HEK293 (cell line): ENCODE measurements at regions not wholly inside any gene's neighbourhood (a gene's known extent, or its start where the extent isn't known, plus 50 kb on each side); places are given as distances from the start of the nearest gene placed in this dataset.

Experiments used
- BCL11A ChIP-seq: fragments of 450-650 bp; formaldehyde crosslinking; IDR thresholded peaks from 2 replicates; pipeline ENCODE4 v1.5.1; 2016; ENCODE audit warnings: low read depth, missing biosample characterization, missing genetic modification characterization
- CTCF ChIP-seq: fragments of 450-650 bp; formaldehyde crosslinking; IDR thresholded peaks from 2 replicates; pipeline ENCODE4 v1.5.1; 2016; ENCODE audit warnings: missing biosample characterization, missing genetic modification characterization
- PBX3 ChIP-seq: sonication (generic); formaldehyde crosslinking; IDR thresholded peaks from 2 replicates; pipeline ENCODE4 v1.8.1; 2022; ENCODE audit warnings: mild to moderate bottlenecking, moderate library complexity, missing genetic modification reagents
- PRDM1 ChIP-seq: fragments of 450-650 bp; formaldehyde crosslinking; IDR thresholded peaks from 2 replicates; pipeline ENCODE4; 2016; ENCODE audit warnings: missing biosample characterization, missing genetic modification characterization
- ZNF184 ChIP-seq: fragments of 450-650 bp; IDR thresholded peaks from 2 replicates; pipeline ENCODE4 v1.5.1; 2018; ENCODE audit warnings: missing biosample characterization, mild to moderate bottlenecking, missing genetic modification characterization
- ZNF274 ChIP-seq, 2 experiments: fragments of 200-500 bp in 1 of 2; fragments of 450-650 bp in 1 of 2; sonication (Bioruptor generic) in 1 of 2; formaldehyde crosslinking in 1 of 2; IDR thresholded peaks; 2 replicates each; pipeline versions ENCODE4 v1.5.1 to v1.6.1; 2014 to 2016; ENCODE audit warnings: borderline replicate concordance in 1 of 2, inconsistent platforms in 1 of 2, low read length in 1 of 2, missing biosample characterization in 1 of 2, missing genetic modification characterization in 1 of 2
- ZNF302 ChIP-seq: fragments of 450-650 bp; formaldehyde crosslinking; IDR thresholded peaks from 2 replicates; pipeline ENCODE4 v1.5.1; 2016; ENCODE audit warnings: missing biosample characterization, missing genetic modification characterization, low read depth
- ZNF394 ChIP-seq: fragments of 450-650 bp; formaldehyde crosslinking; IDR thresholded peaks from 2 replicates; pipeline ENCODE4 v1.5.1; 2016; ENCODE audit warnings: missing biosample characterization, missing genetic modification characterization, mild to moderate bottlenecking, moderate library complexity, borderline replicate concordance
- ZNF549 ChIP-seq: fragments of 450-650 bp; IDR thresholded peaks from 2 replicates; pipeline ENCODE4 v1.5.1; 2018; ENCODE audit warnings: missing biosample characterization, missing genetic modification characterization, mild to moderate bottlenecking, inconsistent platforms, moderate library complexity
- ZNF571 ChIP-seq: fragments of 450-650 bp; formaldehyde crosslinking; IDR thresholded peaks from 2 replicates; pipeline ENCODE4 v1.5.0; 2017; ENCODE audit warnings: missing biosample characterization, missing genetic modification characterization
- ZNF645 ChIP-seq: fragments of 450-650 bp; formaldehyde crosslinking; IDR thresholded peaks from 2 replicates; pipeline ENCODE4; 2016; ENCODE audit warnings: missing biosample characterization, missing genetic modification characterization
- ZNF791 ChIP-seq: fragments of 450-650 bp; formaldehyde crosslinking; IDR thresholded peaks from 2 replicates; pipeline ENCODE4 v1.5.1; 2016; ENCODE audit warnings: missing biosample characterization, missing genetic modification characterization
- ZNF843 ChIP-seq: fragments of 450-650 bp; formaldehyde crosslinking; IDR thresholded peaks from 2 replicates; pipeline ENCODE4 v1.5.1; 2016; ENCODE audit warnings: missing biosample characterization, missing genetic modification characterization

DNA sequence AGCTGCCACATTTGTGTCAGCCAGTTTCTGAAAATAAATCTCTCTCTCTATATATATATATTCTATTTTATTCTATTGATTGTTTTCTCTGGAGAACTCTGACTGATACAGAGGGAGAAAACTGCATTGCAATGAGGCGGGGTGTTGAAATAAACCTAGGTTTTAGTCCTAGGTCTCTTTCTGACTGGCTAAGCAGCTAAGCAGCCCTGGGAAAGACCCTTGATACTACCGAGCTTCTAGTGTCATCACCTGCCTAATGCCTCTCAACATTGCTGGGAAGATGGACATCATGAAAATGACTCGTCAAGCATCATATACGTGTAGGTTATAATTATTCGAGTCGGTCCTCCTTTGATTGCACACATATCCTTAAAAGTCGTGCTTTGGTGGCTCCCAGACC, 166.5 kb upstream of the IL12B start:
- TF ChIP-seq ZNF645 (tag by site-specific recombination) (no peak), ZNF549 (no peak), CTCF (tag by site-specific recombination) (no peak), ZNF184 (tag by site-specific recombination) (no peak), ZNF394 (no peak), PRDM1 (tag by site-specific recombination) (no peak), ZNF843 (no peak), BCL11A (tag by site-specific recombination) (no peak), ZNF302 (no peak), PBX3 (CRISPR knock-in tag) (no peak), ZNF571 (tag by site-specific recombination) (no peak), ZNF791 (no peak), ZNF274 (IDR thresholded peaks at IDR 0.05; ENCODE audit: low read length) (no peak), ZNF274 (tag by site-specific recombination; IDR thresholded peaks at IDR 0.05; ENCODE audit: borderline replicate concordance) (no peak)
